ENCODE measurements at regions not wholly inside any gene's neighbourhood (a gene's known extent, or its start where the extent isn't known, plus 50 kb on each side); places are given as distances from the start of the nearest gene placed in this dataset.

DNA sequence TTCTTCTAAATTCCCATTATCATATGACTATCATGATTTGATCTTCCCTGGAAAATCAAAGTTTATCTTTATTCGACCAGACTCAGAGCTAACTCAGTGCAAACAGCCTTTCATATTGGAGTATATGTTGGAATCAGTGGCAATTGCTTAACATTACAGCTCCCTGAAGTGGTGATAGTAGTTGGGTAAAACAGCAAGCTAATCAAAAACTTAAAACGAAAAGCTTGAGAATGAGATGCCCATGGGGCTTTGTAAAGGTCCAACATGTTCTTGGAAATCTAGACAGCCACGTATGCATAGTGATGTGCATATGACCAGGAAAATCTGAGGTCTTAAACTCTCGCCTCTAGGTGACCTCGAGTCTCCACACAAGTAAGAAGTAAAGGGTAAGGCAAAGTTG, 437.6 kb downstream of the KIF16B start:
- TF ChIP-seq, protein P1, sequence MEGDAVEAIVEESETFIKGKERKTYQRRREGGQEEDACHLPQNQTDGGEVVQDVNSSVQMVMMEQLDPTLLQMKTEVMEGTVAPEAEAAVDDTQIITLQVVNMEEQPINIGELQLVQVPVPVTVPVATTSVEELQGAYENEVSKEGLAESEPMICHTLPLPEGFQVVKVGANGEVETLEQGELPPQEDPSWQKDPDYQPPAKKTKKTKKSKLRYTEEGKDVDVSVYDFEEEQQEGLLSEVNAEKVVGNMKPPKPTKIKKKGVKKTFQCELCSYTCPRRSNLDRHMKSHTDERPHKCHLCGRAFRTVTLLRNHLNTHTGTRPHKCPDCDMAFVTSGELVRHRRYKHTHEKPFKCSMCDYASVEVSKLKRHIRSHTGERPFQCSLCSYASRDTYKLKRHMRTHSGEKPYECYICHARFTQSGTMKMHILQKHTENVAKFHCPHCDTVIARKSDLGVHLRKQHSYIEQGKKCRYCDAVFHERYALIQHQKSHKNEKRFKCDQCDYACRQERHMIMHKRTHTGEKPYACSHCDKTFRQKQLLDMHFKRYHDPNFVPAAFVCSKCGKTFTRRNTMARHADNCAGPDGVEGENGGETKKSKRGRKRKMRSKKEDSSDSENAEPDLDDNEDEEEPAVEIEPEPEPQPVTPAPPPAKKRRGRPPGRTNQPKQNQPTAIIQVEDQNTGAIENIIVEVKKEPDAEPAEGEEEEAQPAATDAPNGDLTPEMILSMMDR (IDR thresholded peaks at IDR 0.05), result no peak
- no peak for TF ChIP-seq POLR2A (IDR thresholded peaks at IDR 0.05)
- Histone ChIP-seq H3K27me3 (no peaks in the 10 kb centered on the region), H3K27ac (no peak overlapping the region), H3K4me3 (replicated peaks in 1 of 3) (no peak overlapping the region), H3K4me1 (no peaks in the 10 kb centered on the region), H3K36me3 (no peaks in the 10 kb centered on the region), H3K9me3 (no peaks in the 10 kb centered on the region)
- no peak for DNase-seq
- intact Hi-C loops (cut with DNase I), result no loop called here
- WGBS, 2 donors, result 89 to 92% methylated on average over 5 of the region's 5 CpGs

DNA sequence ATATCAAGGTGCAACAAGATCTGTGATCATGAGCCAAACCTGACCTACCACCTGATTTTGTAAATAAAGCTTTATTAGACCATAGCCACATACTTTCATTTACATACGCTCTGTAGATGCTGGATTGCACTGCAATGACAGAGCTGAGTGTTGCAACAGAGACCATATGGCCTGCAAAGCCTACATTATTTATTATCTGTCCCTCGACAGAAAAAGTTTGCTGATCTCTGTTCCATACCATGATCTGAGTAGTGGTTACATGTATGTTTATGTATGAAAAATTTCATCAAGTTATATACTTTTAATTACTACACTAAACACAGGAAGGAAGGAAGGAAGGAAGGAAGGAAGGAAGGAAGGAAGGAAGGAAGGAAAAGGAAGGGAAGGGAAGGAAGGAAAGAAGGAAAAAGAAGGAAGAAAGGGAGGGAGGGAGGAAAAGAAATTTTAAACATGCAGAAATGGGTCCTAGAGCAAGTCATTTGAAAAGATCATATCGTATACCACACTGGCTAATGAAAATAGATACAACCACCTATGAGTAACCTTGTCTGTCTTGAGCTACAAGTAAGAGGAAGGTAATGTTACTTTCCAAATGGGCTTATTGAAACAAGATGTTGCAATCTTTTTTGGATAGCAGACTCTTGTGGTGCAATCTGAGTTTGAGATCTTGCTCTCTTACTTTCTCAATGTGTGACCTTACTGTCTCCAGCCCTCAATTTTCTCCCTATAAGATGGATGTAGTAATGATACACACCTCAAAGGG, 441.0 kb downstream of the KIF16B start:
- H3K4me1 ChIP-seq, result peaks cover 0 to 3% of the 10 kb centered on the region in 2 donors
- H3K36me3 ChIP-seq, result no peaks in the 10 kb centered on the region
- 87 to 93% methylated on average over 3 of the region's 3 CpGs for WGBS, 2 donors
- H3K9me3 ChIP-seq, result no peaks in the 10 kb centered on the region
- intact Hi-C loops (cut with DNase I), result no loop called here
- no peaks in the 10 kb centered on the region for H3K27me3 ChIP-seq
- H3K4me3 ChIP-seq (replicated peaks in 1 of 3), result no peak overlapping the region
- H3K27ac ChIP-seq, result no peak overlapping the region
- DNase-seq, result no peak
- no peak for TF ChIP-seq POLR2A (IDR thresholded peaks at IDR 0.05)
- TF ChIP-seq, protein P1 (IDR thresholded peaks at IDR 0.05), result no peak

GRCh38 chr20:16129411-16129810, 443.8 kb downstream of the KIF16B start:
- intact Hi-C loops (cut with DNase I), result no loop called here
- 91 to 92% methylated on average over 7 of the region's 7 CpGs for WGBS, 2 donors

DNA sequence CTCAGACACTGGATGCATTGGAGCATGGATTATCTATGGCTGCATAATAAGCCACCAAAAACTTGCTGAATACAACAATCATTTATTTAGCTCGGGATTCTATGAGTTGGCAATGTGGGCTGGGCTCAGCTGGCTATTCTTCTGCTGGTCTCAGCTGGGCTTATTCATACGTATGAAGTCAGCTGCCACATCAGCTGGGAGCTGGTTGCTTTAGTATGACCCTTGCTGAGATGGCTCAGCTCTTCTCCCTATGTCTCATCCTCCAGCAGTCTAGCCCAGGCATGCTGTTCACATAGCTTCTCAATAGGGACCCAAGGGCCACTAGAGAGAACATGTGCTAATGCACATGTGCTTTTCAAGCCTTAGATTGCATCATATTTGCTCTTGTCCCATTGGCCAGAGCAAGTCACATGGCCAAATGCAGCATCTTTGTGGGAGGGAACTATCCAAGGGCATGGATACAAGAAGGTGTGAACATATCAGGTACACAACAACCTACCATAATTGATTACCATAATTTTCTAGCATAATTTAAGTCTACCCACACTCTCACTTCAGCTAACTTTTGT, 444.6 kb downstream of the KIF16B start:
- no peaks in the 10 kb centered on the region for H3K36me3 ChIP-seq
- no peak overlapping the region for H3K4me3 ChIP-seq (replicated peaks in 1 of 3)
- intact Hi-C loops (cut with DNase I), result no loop called here
- no peaks in the 10 kb centered on the region for H3K9me3 ChIP-seq
- DNase-seq, result no peak
- H3K4me1 ChIP-seq, result peaks cover 17 to 19% of the 10 kb centered on the region in 2 donors
- 91 to 93% methylated on average over 2 of the region's 2 CpGs for WGBS, 2 donors
- H3K27ac ChIP-seq, result no peak overlapping the region
- TF ChIP-seq POLR2A (IDR thresholded peaks at IDR 0.05), result no peak
- TF ChIP-seq, protein P1 (IDR thresholded peaks at IDR 0.05), result no peak
- no peaks in the 10 kb centered on the region for H3K27me3 ChIP-seq

More at GRCh38 chr20:16129411-16129810, 443.8 kb downstream of the KIF16B start:
- Histone ChIP-seq H3K27me3 (no peaks in the 10 kb centered on the region), H3K36me3 (no peaks in the 10 kb centered on the region), H3K4me3 (replicated peaks in 1 of 3) (no peak overlapping the region), H3K27ac (no peak overlapping the region), H3K4me1 (peaks cover 17 to 19% of the 10 kb centered on the region in 2 donors), H3K9me3 (no peaks in the 10 kb centered on the region)
- DNase-seq, result no peak
- TF ChIP-seq, protein P1 (IDR thresholded peaks at IDR 0.05), result no peak
- TF ChIP-seq POLR2A (IDR thresholded peaks at IDR 0.05), result no peak

DNA sequence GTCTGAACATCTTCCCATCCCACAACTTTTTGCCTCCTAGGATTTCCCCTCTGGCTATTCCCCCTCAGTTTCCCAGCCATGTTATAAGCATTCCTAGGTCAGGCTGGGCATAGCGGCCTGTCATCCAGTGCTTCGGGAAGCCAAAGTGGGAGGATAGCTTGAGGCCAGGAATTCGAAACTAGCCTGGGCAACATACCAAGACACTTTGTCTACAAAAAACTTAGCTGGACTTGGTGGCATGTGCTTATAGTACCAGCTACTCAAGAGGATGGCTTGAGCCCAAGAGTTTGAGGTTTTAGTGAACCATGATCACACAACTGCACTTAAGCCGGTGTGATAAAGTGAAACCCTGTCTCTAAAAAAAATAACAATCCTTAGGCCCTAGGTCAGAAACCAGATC, 447.4 kb downstream of the KIF16B start:
- H3K4me3 ChIP-seq (replicated peaks in 1 of 3), result no peak overlapping the region
- no peaks in the 10 kb centered on the region for H3K27me3 ChIP-seq
- H3K4me1 ChIP-seq, result peaks cover 17 to 19% of the 10 kb centered on the region in 2 donors
- peak overlapping the region; percentile 53 to 90 (median 80) for H3K27ac ChIP-seq
- 29 to 36% methylated on average over 4 of the region's 4 CpGs for WGBS, 2 donors
- no peaks in the 10 kb centered on the region for H3K9me3 ChIP-seq
- no peak for TF ChIP-seq POLR2A (IDR thresholded peaks at IDR 0.05)
- TF ChIP-seq, protein P1 (IDR thresholded peaks at IDR 0.05), result no peak
- intact Hi-C loops (cut with DNase I), result no loop called here
- peak; percentile 76 to 77 for DNase-seq
- no peaks in the 10 kb centered on the region for H3K36me3 ChIP-seq

Data from thyroid gland (tissue), 4 donors.